ENCODE measurements at regions not wholly inside any gene's neighbourhood (a gene's known extent, or its start where the extent isn't known, plus 50 kb on each side); places are given as distances from the start of the nearest gene placed in this dataset.

DNA sequence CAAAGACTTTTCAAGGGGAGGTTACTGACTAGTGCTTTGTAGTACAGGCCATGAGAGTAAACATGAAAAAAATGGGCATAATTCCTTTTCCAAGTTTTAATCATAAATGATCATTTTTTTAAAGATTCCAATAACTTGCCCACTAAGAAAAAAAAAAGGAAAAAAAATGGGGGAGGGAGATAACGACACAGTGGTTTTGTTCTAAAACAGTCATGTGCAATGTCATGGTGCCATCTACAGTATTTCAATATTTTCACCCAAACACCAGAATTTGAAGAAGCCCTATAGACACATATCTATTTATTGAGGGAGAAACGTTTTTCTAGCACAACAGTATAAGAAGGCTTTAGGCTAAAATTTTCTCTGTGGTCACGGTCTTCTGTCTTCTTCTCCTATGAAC is 250.2 kb downstream of the LTN1 start:
- DNase-seq (ENCODE audit: low read depth): no peak

DNA sequence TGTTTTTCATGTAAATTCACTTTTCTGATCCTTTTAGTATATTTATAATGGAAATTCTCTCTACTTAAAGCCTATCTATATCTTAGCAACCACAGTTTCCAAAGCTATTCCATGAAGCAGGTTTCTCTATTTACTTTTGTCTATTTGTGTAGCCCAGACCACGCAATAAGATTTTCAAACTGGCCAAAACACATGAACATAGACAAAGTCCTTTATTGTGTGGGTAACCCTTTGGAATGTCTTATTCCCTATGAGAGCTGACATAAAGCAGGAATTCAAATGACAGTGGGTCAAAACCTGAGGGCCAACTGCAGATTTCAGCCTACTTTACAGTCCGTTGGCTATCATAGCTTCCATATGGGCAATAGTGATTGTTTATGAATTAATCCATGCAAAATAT is 252.6 kb downstream of the LTN1 start:
- no peak for DNase-seq (ENCODE audit: low read depth)
- TF ChIP-seq, protein P1, sequence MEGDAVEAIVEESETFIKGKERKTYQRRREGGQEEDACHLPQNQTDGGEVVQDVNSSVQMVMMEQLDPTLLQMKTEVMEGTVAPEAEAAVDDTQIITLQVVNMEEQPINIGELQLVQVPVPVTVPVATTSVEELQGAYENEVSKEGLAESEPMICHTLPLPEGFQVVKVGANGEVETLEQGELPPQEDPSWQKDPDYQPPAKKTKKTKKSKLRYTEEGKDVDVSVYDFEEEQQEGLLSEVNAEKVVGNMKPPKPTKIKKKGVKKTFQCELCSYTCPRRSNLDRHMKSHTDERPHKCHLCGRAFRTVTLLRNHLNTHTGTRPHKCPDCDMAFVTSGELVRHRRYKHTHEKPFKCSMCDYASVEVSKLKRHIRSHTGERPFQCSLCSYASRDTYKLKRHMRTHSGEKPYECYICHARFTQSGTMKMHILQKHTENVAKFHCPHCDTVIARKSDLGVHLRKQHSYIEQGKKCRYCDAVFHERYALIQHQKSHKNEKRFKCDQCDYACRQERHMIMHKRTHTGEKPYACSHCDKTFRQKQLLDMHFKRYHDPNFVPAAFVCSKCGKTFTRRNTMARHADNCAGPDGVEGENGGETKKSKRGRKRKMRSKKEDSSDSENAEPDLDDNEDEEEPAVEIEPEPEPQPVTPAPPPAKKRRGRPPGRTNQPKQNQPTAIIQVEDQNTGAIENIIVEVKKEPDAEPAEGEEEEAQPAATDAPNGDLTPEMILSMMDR (IDR thresholded peaks at IDR 0.05; ENCODE audit: low read depth, low read length): no peak
- TF ChIP-seq, protein P2, sequence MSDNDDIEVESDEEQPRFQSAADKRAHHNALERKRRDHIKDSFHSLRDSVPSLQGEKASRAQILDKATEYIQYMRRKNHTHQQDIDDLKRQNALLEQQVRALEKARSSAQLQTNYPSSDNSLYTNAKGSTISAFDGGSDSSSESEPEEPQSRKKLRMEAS (IDR thresholded peaks at IDR 0.05; ENCODE audit: low read depth, low read length): no peak
- TF ChIP-seq MYC (IDR thresholded peaks at IDR 0.05; ENCODE audit: low read depth, low read length) (no peak), POLR2A (IDR thresholded peaks at IDR 0.05; ENCODE audit: extremely low read depth, insufficient read length) (no peak)
- H3K4me3 ChIP-seq (ENCODE audit: low read depth, low read length): no peak overlapping the region

More for the DNA sequence above, 250.2 kb downstream of the LTN1 start:
- TF ChIP-seq MYC (IDR thresholded peaks at IDR 0.05; ENCODE audit: low read depth, low read length): no peak
- TF ChIP-seq, protein P1 (IDR thresholded peaks at IDR 0.05; ENCODE audit: low read depth, low read length): no peak
- H3K4me3 ChIP-seq (ENCODE audit: low read depth, low read length): no peak overlapping the region

DNA sequence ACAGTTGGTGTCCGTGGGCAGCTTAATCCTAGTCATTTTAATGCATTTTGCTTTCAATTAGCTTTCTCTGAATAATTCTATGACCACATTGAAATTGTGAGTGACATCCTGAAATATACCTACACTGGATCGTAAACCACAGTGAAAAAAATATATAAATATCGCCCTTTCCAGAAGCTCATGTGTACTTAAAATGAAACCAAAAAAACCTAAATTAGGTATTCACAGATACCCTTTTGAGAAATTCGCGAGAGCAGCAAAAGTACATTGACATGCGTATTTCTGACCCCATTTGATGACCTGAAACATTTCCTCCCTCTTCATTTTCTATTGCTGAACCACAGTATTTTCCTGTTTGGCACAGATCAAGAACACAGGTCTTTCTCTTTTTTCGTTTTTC is 253.8 kb downstream of the LTN1 start:
- no peak for DNase-seq (ENCODE audit: low read depth)
- TF ChIP-seq, protein P1 (IDR thresholded peaks at IDR 0.05; ENCODE audit: low read depth, low read length): no peak
- TF ChIP-seq POLR2A (IDR thresholded peaks at IDR 0.05; ENCODE audit: extremely low read depth, insufficient read length) (no peak), MYC (IDR thresholded peaks at IDR 0.05; ENCODE audit: low read depth, low read length) (no peak)
- TF ChIP-seq, protein P2 (IDR thresholded peaks at IDR 0.05; ENCODE audit: low read depth, low read length): no peak
- H3K4me3 ChIP-seq (ENCODE audit: low read depth, low read length): no peak overlapping the region

DNA sequence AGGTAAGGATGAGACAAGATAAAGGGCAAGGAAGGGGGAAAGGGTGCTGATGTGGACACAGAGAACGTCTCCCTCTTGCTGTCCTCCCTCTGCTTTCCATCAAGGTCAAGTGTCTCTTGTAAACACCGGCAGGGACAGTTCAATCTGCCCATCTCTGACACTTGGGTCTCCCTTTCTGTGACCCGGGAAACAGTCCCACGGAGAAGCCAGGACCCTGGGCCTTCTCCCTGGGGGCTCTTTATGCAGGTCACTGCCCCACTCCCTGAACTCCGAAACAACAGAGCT is 254.3 kb downstream of the LTN1 start:
- TF ChIP-seq, protein P1 (IDR thresholded peaks at IDR 0.05; ENCODE audit: low read depth, low read length): no peak
- TF ChIP-seq POLR2A (IDR thresholded peaks at IDR 0.05; ENCODE audit: extremely low read depth, insufficient read length) (no peak), MYC (IDR thresholded peaks at IDR 0.05; ENCODE audit: low read depth, low read length) (no peak)
- TF ChIP-seq, protein P2 (IDR thresholded peaks at IDR 0.05; ENCODE audit: low read depth, low read length): no peak
- no peak overlapping the region for H3K4me3 ChIP-seq (ENCODE audit: low read depth, low read length)
- DNase-seq (ENCODE audit: low read depth): no peak

DNA sequence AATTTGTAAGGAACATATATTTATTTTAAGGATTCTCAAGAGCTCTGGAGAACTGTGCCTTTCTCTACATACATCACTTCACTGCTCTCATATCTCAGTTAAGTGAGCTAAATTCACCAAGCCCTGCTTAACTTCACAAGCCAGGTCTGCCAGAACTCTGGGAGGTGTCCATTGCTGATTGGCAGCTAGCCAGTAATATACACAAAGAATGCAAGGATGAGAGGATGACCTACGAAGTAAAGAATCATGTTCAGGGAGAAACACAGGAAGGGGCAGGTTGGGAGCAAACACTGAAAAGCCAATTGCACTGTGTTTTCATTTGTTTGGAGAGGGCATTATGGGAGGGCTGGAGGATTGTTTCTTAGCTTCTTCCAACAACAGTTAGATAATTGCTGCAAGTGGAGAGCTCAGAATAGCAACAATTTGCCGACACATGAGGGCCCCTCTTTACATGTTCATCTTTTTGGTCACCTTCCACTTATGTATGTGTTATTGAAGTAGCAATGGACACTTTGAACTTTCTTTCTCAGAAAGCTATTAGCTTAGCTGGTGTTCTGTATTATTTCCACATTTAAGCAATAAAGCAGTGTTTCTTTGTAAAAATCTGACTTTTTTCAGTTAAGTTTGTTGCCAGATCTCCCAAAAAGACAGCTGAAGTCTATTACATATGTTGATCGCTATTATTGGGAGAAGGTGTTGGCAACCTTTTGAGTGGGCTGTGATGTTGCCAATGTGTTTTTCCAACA is 254.8 kb downstream of the LTN1 start:
- no peak for TF ChIP-seq MYC (IDR thresholded peaks at IDR 0.05; ENCODE audit: low read depth, low read length)
- TF ChIP-seq, protein P1 (IDR thresholded peaks at IDR 0.05; ENCODE audit: low read depth, low read length): no peak
- no peak for TF ChIP-seq POLR2A (IDR thresholded peaks at IDR 0.05; ENCODE audit: extremely low read depth, insufficient read length)
- TF ChIP-seq, protein P2 (IDR thresholded peaks at IDR 0.05; ENCODE audit: low read depth, low read length): no peak
- no peak overlapping the region for H3K4me3 ChIP-seq (ENCODE audit: low read depth, low read length)
- DNase-seq (ENCODE audit: low read depth): no peak

Measured in NB4 (cell line).